GM12801 (cell line): ENCODE measurements at regions not wholly inside any gene's neighbourhood (a gene's known extent, or its start where the extent isn't known, plus 50 kb on each side); places are given as distances from the start of the nearest gene placed in this dataset.

Experiments
- CTCF ChIP-seq: IDR thresholded peaks from one replicate; pipeline ENCODE4 v1.5.1; 2011; ENCODE audit warnings: control low read depth; ENCODE audit not compliant: insufficient read length; ENCODE audit errors: extremely low read depth

- no peak for TF ChIP-seq CTCF
Measured at GRCh38 chr2:37842732-37843440, 82.2 kb upstream of the RMDN2 start.

- TF ChIP-seq CTCF = no peak
Measured at GRCh38 chr2:37843556-37843955, 81.5 kb upstream of the RMDN2 start.

GRCh38 chr2:37846207-37846606 lies 78.9 kb upstream of the RMDN2 start:
- no peak for TF ChIP-seq CTCF

GRCh38 chr2:37847792-37848191 lies 77.3 kb upstream of the RMDN2 start:
- no peak for TF ChIP-seq CTCF

GRCh38 chr2:37848451-37848850 lies 76.6 kb upstream of the RMDN2 start:
- TF ChIP-seq CTCF = no peak

DNA sequence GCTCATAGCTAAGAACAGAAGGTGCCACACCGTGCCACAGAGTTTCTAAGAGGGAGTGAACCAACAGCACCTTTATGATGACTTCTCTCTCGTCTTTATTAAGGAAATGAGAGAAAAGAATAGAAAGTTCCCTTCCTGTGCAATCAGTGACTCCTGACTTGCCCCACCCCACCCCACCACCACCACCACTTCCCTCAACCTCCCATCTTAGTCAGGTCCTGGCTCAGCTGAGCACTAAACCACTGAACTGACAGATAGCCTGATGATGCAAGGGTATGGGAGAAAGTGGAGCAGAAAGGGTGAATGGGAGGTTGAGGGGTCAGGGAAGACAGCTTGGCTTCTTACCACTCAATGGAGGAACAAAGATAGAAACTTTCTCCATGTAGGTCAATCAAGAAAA lies 75.2 kb upstream of the RMDN2 start:
- no peak for TF ChIP-seq CTCF

DNA sequence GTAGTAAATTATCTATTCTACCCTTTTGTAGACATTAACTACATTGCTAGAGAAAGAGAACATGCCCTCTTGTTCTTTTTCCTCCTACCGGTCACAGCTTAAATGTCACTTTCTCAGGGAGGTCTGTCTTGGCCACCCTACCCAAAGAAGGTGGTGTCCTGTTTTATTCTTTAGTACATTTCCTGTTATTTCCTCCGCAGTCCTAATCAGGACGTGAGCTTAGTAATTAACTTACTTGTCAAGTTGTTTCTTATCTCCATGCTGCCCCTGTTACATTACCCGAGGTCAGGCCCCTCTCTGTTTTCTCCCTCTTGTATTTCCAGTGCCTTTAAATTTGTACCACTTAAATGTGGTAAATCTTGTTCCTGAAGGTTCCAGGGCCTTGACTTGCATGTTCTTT lies 73.7 kb upstream of the RMDN2 start:
- no peak for TF ChIP-seq CTCF
